ENCODE measurements at regions not wholly inside any gene's neighbourhood (a gene's known extent, or its start where the extent isn't known, plus 50 kb on each side); places are given as distances from the start of the nearest gene placed in this dataset.
"Not testable (repeated sequence)": the region's sequence is repeated elsewhere in the genome, so short reads cannot be mapped to it uniquely, and the experiment has no call there.

DNA sequence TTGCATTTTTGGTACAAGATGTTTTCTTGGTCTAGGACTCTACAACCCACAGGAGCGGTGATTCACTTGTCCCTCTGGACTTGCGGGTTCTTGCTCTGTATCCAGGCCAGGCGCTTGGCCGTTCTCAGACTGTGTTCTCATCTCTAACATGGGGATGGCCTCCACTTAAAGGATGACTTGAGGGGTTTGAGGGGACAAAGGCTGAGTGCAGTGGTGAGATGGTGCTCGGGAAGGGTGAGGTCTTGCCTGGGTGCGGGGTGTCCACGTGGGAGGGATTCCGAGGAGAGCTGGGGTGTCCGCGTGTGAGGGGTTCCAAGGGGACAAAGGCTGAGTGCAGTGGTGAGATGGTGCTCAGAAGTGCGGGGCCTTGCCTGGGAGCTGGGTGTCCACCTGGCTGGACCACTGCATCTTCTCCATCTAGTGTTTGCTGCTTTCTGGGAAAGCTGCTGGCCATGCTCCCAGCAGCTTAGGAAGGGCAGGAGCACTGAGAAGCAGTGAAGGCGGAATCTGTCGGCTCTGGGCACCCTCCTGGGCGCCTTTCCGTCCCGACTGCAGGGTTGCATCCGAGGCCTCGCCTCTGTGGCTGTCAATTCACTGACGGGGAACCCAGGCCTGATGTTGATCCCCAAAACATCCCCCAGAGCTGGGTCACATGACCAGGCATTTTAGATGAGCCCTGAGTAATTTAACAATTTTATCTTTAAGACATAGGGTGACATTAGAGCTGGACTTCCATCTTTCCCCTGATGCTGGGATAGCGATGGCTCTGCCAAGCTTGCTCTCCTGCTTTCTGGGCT is 280.5 kb upstream of the IRX4 start:
- DNase-seq: no peak

DNA sequence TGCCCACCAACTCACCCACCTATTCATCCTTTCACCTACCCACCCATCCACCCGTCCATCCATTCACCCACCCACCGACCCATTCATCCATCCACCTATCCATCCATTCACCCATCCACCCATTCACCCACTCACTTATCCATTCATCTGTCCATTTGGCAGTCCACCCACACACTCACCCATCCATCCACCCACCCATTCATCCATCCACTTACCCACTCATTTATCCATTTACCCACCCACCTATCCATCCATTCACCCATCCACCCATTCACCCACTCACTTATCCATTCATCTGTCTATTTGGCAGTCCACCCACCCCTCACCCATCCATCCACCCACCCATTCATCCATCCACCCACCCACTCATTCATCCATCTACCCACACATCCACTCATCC is 278.1 kb upstream of the IRX4 start:
- DNase-seq: no peak

DNA sequence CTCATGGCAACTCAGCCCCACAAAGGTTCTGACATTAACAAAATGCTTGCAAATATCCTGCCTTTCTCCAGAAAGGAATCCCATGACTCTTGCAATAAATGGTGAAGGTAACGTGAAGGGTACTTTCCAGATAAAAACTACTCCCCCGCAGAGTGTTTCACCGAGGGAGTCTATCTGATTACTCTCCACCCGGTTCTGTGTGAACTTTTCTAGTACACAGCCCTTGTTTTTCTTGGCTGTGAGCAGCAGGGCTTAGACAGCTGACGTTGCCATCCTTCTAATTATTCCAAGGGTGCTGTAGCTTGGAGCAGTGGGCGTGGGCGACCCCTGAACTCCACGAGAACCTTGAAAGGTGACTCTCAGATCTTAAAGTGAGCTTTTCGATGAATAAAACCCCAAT is 276.0 kb upstream of the IRX4 start:
- DNase-seq: no peak

DNA sequence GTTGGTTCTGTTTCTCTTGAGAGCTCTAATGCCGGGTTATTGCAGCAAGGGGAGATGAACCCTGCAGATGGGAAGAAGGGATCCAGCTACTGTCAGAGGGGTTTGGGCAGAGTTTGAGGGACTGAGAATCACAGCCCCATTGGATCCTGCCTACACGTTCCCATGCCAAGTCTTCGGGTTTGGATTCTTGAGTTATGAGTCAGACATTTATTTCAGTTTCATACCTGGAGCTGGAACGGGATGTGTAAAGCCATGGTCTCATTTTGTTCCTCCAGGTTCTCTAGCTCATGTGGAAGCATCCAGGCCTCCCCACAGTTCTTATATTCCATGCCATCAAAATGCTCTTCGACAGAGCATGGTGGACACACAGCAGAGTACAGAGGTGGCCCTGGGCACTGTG is 275.4 kb upstream of the IRX4 start:
- DNase-seq: no peak

DNA sequence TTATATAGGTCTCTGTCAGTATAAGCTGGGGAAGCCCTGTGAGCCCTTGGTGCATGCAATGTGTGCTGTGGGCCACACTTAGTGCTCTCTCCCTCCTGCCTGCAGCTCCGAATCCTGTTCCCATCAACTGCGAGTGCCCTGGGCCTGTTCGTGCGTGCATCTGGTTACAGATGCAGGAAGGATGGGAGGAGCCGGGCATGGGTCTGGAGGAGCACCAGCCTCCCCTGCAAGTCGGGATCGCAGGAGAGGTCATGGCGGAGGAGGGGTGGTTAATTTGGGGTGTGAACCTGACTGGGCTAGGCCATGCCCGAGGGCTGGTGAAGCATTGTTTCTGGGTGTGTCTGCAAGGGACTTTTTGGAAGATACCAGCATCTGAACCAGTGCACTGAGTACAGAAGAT is 274.6 kb upstream of the IRX4 start:
- no peak for DNase-seq

DNA sequence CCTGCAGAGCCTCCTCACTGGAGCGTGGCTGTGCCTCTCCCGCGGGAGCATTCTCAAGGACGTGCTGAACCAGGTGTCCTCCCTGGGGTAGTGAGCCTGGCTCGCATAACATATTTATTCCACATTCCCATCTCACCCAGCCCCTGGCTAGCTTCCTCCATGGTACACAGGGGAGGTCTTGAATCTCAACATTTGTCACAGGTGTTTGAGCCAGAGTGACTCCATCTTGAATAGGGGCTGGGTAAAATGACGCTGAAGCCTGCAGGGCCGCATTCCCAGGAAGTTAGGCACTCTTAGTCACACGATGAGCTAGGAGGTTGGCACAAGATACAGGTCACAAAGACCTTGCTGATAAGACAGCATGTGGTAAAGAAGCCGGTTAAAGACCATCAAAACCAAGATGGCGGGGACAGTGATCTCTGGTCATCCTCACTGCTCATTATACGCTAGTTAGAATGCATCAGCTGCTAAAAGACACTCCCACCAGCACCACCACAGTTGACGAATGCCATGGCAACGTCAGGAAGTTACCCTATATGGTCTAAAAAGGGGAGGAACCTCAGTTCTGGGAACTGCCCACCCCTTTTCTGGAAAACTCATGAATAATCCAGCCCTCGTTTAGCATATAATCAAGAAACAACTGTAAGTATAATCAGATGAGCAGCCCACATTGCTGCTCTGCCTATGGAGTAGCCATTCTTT is 273.8 kb upstream of the IRX4 start:
- DNase-seq: no peak

DNA sequence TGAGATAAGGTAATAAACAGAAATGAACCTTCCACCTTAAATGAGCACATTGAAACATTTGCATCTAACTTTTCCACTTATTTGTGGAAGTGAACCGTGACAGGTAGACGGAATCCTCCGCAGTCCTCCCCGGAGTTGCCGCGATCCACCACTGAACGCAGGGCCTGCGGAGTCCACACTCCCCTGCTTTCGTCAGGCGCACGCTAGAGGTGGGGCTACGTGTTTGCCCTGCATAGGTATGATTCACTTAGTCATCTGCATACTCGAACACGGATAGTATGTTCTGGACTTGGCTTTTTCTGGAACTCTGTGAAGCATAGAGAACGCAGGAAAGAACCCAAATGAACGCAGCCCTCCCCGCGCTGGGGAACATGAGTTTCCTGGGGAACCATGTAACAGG is 272.8 kb upstream of the IRX4 start:
- DNase-seq: no peak

DNA sequence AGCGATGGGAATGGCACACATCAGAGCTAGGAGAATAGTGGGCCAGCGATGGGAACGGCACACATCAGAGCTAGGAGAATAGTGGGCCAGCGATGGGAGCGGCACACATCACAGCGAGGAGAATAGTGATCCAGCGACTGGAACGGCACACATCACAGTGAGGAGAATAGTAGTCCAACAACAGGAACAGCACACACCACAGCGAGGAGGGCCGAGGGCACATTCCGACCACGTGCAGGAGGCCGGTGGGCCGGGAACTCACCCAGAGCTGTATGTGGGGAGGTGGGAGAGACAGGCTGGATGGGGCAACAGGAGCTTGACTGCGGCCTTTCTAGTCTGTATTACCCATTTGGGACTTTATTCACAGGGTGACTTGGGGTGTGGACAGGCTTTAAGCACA is 271.1 kb upstream of the IRX4 start:
- no peak for DNase-seq

DNA sequence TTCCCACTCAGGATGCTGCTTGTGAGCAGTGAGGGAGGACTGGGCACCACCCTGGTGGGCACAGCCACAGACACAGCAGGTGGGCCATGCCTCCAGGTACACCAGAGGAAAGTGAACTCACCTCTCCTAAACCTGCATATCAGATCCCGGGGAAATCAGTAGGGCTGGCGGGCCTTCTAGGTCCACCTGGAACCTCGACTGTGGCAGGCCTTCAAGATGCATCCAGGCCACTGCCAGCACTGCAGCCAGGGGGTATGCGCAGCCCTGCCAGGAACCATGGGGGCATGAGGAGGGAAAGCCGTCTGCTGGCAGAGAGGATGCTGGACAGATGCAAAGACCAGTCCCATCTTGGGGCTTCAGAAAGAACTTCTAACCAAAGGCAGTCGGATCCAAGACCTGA is 270.6 kb upstream of the IRX4 start:
- no peak for DNase-seq

DNA sequence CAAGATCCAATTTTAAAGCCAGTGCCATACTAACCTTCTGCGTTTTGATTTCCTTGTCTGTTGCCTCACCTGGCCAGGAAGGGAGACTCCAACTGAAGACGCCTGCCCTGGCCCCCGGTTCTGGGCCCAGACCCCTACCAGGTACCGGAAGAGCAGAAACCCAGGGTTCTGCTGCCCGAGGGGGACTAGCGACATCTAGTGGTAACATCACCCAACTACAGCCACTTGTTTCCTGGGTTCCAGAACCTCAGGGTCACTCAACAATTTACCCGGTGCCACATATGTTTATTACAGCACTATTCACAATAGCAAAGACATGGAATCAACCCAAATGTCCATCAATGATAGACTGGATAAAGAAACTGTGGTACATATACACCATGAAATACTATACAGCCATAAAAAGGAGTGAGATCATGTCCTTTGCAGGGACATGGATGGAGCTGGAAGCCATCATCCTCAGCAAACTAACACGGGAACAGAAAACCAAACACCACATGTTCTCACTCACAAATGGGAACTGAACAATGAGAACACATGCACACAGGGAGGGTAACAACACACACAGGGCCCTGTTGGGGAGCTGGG is 268.7 kb upstream of the IRX4 start:
- DNase-seq: not testable (repeated sequence)

DNA sequence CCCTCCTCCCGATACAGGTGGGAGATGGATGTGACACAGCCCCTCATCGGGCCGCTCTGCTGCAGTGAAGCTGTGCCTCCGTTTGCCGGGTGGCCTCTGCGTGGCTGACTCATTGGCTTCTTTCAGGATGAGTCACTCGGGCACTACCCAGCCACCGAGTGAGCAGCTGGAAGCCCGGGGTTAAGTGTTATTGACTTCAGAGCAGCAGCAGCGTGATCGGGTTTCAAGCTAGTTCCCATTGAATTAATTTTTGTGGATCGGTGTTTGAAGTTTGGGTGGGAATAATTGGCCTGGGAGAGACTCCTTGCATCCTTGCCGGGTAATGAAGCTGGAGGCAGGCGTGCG is 266.4 kb upstream of the IRX4 start:
- DNase-seq: no peak

DNA sequence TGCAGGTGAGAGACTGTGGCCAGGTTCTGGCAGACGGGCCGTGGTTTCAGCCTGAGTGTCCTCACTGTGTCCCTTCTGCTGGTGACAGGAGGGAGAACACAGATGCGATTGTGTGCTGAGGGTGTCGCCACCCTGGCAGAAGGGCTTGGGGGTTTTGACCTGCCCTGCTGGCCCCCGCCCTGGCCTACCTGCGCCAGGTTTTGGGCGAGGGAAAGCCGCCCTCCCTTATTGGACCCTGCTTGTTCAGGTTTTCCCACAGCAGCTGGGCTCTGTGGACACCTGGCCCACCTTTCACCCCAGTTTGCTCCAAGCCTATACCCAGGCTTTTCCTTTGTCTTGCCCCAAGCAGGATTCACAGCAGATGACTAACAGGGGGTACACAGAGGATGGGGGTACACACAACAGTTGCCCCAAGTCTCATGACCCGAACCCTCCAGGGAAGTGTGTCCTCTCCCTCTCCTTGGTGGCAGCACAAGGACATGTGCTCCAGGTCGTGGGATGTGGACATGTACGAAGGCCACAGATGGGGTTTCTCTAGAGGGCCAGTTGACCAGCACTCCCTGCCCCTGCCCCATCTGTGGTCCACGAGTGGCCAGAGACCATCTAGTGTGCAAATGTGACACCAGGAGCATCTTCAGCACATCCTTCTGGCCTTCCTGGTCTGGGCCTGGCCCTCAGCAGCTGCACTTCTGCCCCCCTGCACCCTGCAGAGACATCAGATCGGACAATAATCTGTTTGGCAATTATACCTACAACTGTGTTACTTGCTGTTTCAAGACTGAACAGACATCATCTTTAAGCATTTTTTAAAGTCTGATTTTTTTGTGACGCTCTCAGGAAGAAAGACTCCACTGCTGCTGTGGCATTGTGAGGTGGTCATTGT is 265.8 kb upstream of the IRX4 start:
- no peak for DNase-seq

DNA sequence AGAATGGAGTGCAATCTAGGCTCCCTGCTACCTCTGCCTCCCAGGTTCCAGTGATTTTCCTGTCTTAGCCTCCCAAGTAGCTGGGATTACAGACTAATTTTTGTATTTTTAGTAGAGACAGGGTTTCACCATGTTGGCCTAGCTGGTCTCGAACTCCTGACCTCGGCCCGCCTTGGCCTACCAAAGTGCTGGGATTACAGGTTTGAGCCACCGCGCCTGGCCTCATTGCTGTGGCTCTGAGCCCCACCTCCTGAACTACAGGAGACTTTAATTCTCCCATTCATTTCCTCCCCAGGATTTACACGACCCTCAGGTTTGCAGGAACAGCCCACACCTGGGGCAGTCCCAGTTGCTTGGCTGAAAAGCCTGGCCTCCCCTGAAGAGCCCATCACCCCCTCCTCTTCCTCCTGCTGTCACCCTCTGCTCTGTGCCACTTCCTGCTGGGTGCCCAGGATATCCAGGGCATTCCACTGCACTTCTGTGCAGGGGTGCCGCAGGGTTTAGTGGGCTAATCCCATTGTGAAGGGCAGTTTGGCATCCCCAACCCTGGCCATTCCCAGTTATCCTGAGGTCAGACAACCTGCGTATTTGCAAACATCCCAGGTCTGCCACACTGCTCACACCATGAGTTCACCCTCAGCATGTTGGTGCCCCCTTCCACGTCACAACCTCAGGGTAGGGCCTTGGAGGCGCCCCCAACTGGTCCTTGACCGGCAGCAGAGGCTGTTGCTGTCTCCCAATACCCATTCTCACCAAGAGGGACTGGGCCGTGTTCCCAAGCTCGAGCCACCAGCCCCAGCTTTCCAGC is 265.0 kb upstream of the IRX4 start:
- DNase-seq: no peak

DNA sequence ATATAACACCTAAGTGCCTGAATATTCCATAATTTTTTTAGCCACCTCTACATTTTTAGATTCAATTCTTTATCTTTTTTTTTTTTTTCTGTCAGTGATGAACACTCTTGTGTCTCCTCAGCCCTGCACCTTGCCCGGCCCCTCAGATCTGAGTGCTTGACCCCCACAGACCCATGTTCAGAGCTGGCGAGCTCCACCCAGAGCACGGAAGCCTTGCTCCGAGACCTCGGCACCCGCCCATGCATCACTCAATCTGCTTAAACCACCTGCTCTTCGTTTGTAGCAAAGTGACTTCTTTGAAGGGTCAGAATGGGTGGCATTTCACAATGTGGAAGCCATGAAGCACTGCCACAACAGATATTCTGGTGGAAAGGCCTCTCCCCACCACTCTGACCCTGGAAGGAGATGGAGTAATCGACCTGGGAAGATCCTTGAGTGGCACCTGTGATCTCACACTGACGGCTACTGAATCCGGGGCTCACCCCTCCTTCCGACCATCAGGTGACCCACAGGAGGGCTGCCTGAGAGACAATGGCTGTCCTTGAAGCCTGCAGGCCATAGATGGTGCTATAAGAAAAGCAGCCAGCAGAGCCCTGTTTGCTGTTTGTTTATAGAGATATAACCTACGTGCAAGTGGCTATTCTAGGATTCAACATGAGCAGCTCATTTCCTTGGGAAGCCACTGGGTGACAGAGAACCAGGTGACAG is 261.1 kb upstream of the IRX4 start:
- DNase-seq: no peak

DNA sequence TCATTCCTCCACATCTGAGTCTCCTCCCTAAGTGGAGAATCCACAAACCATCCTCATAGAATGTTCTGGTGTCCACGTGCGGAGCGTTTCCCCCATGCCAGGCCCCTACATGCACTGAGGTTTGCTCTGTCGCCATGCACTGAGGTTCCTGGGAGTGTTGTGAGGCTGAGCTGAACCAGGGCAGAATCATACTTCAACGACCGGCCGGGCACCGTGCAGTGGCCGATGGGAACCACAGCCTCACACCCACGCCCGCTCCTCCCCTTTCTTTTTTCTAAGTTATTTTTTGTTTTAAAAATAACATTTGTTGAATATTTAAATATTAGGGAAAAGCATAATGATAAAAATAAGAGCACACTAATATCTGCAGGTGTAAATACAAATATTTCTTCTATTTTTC is 260.4 kb upstream of the IRX4 start:
- DNase-seq: no peak

DNA sequence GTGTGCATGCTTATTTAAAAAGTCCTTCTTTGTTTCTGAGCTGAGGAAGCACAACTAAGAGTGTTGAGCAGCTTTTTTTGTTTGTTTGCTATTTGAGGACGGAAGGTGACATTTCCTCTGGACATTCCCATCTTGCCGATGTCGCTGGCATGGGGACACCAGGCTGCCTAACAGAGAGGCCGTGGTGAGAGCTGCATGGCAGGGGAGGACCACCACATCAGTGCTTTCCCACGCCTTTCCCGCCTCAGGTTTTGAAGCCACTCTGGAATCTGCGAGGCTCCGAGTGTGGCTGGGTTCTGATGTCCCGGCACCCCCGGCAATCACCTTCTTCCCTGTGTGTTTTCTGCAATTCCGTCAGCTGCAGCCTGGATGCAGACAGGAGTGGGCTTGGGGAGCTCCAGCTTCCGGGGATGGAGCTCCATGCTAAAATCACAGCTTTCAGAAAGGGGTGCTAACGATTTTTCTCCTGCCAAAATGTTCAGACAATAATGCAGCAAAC is 259.8 kb upstream of the IRX4 start:
- DNase-seq: no peak

DNA sequence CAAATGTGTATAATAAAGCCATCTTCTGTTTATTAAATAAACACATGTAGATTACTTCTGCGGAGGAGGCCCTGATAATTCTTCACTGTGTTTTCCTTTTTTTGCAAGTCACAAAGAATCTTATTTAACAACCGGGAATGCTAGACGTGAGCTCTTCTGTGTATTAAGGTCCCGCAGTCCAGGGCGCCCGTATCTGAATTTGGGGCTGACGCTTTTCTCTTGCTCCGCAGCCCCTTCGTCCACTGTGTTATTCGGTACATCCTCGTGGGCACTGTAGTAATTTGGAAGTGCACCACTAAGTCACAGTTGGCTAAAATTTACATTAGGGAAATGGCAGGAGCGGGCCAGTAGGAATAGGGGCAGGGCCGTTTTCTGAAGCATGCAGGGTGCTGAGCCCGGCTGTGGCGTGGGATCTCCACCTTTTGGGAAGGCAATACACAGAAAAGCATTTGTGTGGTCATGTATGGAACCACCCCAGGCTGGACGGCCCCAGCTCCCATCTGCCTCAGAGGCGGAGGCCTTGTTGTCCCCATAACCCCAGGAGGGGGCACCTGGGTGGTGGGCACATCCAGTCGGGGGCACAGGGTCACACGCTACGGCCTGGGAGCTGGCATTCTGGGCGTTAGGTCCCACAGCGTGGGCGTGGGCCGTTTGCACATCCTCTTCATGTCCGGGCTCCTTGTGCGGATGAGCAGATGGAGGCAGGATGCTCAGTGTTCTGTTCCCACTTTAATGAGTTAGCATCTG is 258.7 kb upstream of the IRX4 start:
- no peak for DNase-seq

DNA sequence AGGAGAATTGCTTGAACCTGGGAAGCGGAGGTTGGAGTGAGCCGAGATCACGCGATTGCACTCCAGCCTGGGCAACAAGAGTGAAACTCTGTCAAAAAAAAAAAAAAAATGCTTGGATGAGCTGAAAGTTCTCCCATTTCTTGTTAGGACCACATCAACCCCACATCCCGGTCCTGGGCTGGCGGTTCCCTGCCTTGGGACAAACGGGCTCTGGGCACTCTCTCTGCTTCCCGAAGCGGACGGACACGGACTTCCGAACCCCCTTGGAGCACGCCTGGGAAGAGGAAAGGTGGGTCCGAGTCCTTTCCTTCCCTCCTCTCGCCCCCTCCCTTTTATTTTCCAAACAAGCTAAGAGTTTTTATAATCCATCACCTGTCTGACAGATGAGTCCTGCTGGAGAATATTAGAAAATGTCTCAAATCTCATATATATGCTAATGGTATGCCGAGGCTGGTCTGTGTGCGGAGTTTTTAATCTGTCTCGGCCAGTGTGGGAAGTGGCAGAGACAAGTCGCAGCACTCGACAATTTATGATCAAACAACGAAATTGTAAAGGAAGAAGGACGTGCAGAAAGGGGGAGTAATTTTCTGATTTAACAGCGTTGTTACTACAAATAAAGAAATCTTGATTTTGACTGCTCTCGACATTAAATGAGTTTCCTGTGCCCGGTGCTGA is 257.9 kb upstream of the IRX4 start:
- DNase-seq: no peak

DNA sequence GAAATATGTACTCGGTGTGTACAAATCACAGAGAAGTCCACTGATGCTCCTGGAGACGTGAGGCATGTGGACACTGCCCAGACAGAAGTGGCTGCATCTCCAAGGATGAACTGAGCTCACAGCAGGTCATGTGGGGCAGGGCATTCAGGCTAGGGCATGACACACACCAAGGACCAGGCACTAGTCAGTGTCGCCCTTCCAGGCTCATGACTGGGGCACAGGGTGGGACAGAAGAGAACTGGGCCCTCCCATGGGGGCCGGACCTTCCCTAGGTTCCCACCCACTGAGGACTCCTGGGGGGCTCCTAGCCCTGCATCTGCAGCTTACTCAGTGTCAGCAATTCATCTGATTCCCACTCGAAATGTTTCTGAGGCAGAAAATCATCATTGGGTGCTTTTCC is 256.8 kb upstream of the IRX4 start:
- DNase-seq: no peak

DNA sequence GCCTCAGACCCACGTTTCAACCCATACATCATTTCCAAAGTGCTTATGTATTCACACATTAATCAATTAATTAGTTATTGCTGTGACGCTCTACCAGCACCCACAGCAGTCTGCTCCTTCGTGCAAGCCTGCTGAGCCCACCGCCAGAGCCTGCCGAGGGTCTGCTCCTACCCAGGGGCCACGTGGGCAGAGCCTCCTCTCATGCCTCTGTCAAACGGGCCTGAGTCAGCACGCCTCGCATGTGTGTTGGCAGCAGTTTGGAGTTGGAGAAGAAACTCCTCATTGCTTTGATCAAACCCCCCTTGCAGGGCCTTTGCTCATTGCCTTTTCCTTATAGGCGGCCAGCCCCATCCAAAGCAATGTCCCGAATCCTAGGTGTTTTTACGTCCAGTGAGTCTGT is 256.2 kb upstream of the IRX4 start:
- no peak for DNase-seq

Measured in CD4-positive, alpha-beta T cell treated with Interleukin-1 beta for 1 hour (primary cell).